Activated naive CD4-positive, alpha-beta T cell treated with Interleukin-2 at 50 U/mL for 16 hours (primary cell): ENCODE measurements at regions not wholly inside any gene's neighbourhood (a gene's known extent, or its start where the extent isn't known, plus 50 kb on each side); places are given as distances from the start of the nearest gene placed in this dataset.
A peak's percentile ranks its signal among the peaks of the same experiment; 100 is the strongest.

Experiments used
- DNase-seq: peaks from one replicate; pipeline ENCODE4 v3.0.0-alpha.2; 2020

DNA sequence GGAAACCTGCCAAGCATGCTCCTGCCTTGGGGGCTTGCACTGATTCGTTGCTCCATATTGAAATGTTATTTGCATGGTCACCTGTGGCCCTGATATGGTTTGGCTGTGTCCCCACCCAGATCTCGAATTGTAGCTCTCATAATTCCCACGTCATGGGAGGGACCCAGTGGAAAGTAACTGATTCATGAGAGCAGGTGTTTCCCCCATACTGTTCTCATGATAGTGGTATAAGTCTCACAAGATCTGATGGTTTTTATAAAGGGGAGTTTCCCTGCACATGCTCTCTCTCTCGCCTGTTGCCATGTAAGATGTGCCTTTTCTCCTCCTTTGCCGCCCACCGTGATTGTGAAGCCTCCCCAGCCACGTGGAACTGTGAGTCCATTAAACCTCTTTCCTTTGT lies 402.4 kb downstream of the ETS1 start:
- DNase-seq = no peak

GRCh38 chr11:128182844-128183243 lies 404.5 kb downstream of the ETS1 start:
- no peak for DNase-seq

DNA sequence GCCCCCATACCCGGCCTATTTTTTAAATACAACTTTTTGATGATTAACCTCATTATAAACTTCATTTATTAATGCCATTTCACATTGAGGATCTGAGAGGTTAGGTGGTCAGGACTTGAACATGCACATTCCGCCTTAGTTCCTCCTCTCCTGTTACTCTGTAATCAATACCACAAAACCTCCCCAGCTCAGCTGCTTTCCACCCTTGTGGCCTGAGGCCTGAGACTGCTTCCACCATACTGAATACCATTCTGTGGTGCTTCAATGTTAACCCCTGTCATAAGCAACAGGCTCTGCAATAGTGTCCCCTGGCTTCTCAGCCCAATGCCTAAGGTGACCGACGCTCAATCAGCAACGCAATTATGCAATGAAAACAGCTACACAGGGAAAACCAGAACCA lies 405.4 kb downstream of the ETS1 start:
- no peak for DNase-seq

GRCh38 chr11:128181088-128181480 lies 406.3 kb downstream of the ETS1 start:
- DNase-seq = no peak

GRCh38 chr11:128180441-128181087 lies 406.8 kb downstream of the ETS1 start:
- no peak for DNase-seq

- DNase-seq = no peak
Measured at GRCh38 chr11:128179512-128179911, 407.8 kb downstream of the ETS1 start.

GRCh38 chr11:128179039-128179438 lies 408.3 kb downstream of the ETS1 start:
- no peak for DNase-seq

GRCh38 chr11:128174465-128175291 lies 412.7 kb downstream of the ETS1 start:
- DNase-seq = no peak

- peak; percentile 88 for DNase-seq
Measured at GRCh38 chr11:128172046-128172878, 415.1 kb downstream of the ETS1 start.

DNA sequence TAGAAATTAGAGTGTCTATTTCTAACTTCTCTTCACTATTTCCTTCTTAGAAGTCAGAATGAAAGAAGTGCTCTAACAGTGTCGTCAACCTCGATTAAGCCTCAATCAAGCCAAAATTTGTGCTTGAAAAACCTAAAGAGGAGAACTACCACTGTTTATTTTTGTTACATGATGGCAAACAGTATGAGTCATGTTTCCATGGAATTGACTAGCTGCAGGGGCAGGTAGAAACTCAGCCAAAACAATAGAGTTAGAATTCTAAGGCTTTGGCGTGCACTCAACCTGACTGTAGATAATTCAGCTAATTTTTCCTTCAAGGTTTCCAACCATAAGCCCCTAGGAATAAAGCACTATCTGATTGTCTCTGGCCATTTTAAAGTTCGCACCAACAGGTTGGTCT lies 415.9 kb downstream of the ETS1 start:
- DNase-seq = no peak

DNA sequence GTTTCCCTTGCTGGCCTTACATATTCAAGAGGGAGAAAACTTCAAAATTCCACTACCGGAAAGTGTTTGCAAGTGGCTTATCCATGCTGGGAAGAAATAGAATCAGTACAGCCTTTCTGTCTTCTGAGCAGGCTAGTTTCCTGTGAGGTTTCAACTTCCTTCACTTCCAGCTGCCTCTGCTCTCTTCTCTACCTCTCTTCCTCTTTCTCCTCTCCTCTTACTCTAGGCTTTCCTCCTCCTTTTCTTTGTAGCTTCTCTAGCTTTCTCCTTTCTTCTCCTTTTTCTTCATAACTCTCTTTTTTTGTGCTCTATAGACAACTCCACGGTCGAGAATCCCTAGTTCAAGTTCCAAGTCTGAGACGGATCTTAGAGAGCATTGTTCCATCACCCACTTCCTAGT lies 421.8 kb downstream of the ETS1 start:
- no peak for DNase-seq

DNA sequence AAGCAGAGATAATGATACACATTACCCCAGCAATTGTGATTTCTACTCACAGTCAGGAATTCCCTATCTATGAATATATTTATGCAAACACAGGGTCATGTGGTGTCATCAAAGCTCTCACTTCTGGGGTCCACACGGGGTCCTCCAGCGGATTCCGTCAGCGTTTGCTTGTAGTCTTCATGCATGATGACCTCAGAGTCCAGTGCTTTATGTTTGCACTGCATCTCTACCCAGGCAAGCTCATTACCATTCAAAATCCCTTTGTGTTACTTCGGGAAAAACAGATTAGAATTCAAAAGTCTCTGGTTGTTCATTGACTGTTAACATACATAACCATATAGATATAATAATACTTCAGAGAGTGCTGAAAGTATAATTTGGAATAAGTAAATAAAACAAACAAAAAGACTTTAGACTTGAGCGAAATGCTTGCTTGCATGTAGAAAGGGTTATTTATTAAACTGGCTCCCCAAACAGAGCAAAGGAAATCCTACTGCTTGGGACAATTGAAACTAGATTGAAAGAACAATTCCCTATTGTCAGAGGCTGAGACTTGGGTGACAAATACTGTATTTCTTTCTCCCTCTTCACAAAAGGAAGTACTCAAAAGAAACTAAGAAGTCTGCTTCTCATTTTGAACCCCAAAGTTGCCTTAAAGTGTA lies 423.1 kb downstream of the ETS1 start:
- no peak for DNase-seq

- no peak for DNase-seq
Measured at GRCh38 chr11:128161994-128162393, 425.4 kb downstream of the ETS1 start.

- DNase-seq = no peak
Measured at GRCh38 chr11:128161436-128161835, 425.9 kb downstream of the ETS1 start.

DNA sequence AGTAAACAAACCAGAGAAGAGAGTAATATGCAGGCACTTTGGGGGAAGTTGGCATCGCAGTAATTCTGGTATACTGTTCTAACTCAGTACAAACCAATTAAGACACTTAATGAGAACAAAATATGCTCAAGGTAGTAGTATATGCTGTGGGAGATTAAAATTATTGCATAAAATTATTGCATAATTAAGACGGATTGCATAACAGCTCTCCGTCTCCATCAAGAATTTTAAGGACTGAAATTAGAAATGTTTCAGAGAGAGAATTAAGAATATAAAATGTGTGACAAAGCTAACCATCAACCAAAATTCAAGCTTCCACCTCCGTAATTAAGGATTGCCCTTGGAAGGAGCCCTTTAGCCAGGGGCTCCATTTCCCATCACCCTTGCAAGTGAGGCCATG lies 428.5 kb downstream of the ETS1 start:
- no peak for DNase-seq

DNA sequence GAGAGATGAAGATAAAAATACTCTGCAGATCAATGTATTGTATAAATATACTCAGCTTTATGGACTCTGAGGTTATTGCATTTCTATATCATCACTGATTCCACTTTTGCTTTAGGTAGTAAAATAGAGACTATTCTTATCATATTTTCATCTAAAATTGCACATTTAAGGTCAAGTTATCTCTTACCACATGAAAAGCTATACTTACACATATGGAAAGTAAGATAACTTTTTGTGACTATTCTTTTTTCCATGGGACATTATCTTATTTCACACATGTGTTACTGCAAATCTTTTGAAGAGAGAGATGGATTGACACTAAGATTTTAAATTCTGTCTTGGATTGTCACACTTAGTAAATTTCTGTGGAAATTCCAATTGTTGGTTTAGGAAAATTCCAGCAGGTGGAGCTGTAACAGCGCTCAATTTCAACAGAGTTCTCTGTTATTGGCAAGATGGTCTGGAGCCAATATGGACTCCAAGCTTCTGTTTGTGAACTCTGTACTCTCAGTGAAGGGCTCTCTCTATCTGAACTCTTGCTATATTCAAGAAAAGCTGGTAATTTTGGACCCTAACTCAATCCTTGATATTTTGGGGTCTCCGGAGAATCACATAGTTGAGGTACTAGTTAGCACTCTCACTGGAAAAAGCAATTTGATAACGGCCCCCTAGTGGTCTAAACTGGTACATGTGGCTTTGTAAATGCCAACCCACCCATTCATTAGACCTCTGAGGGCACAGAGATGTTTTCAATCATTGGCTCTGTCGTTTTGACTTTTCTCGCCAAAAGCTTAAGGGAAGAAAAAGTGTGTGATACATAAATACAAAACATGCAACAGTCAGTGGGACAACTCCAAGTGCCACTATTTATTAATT lies 429.7 kb downstream of the ETS1 start:
- peak; percentile 45 for DNase-seq

- no peak for DNase-seq
Measured at GRCh38 chr11:128156486-128156885, 430.9 kb downstream of the ETS1 start.

DNA sequence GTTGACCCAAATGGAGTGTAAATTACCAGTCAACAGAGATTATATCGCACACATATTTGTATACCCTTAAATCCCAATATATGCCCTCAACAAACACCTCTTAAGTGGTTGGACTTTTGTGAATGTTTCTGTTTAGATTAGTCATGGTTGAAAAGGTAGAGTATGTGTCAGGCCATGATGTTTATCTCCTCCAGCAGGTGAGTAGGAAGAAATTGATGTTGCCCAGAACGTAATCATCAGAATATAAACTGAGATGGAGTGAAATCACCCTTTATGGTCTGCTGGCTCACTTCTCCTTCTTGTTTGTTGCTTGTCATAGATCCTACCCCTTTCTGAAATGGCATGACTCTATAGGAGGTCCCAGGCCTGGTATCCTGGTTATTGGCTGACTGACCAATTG lies 431.8 kb downstream of the ETS1 start:
- no peak for DNase-seq

- DNase-seq = no peak
Measured at GRCh38 chr11:128153697-128154048, 433.7 kb downstream of the ETS1 start.

- DNase-seq = no peak
Measured at GRCh38 chr11:128152796-128153696, 434.3 kb downstream of the ETS1 start.

- DNase-seq = no peak
Measured at GRCh38 chr11:128151780-128152179, 435.6 kb downstream of the ETS1 start.
